Dedifferentiated amniotic fluid mesenchymal stem cell (primary cell): ENCODE measurements at regions not wholly inside any gene's neighbourhood (a gene's known extent, or its start where the extent isn't known, plus 50 kb on each side); places are given as distances from the start of the nearest gene placed in this dataset.

Experiments
- DNase-seq: peaks from one replicate; pipeline ENCODE4 v3.0.0-alpha.2; 2016; ENCODE audit errors: extremely low spot score

- no peak for DNase-seq
Measured at GRCh38 chr13:76516586-76516985, 369.6 kb downstream of the KCTD12 start.

DNA sequence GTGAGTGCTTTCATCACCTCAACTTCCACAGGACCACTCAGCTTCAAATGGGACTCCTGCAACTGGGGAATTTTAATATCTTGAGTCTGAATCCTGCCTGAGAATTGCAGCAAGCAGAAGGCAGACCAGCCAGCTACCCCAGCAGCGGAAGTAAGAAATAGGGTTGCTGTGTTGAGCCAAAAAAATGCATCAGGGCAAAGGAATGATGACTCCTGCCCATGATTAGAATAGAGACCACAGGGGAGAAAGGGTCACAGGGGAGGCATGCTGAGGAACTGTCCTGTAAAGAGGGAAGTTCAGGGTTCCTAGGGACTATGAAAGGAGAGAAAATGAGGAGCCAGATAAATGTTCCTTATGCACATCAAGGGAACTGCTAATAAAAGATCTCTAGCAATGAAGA, 370.2 kb downstream of the KCTD12 start:
- DNase-seq: peak; percentile 51

GRCh38 chr13:76512721-76513145, 373.5 kb downstream of the KCTD12 start:
- DNase-seq: peak; percentile 49

DNA sequence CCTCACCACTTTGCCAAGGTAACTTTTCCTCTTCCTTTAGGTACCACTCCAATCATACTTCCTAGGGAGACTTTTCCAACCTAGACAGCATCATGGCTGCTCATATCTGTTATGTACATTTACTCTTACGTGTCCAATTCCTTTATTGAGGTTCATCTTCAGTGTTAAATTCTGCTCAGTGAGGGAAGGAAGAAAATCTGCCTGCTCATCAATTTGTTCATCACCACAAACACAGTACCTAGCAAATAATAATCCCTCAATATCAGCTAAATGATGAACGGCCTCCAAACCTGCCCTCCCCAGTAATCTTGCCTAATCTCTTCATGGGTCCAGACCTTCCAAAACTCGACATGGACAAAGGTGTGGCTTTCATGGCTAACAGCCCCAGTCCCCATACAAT, 380.8 kb downstream of the KCTD12 start:
- no peak for DNase-seq

- DNase-seq: no peak
Measured at GRCh38 chr13:76503766-76504165, 382.4 kb downstream of the KCTD12 start.

- DNase-seq: no peak
Measured at GRCh38 chr13:76503291-76503690, 382.9 kb downstream of the KCTD12 start.

DNA sequence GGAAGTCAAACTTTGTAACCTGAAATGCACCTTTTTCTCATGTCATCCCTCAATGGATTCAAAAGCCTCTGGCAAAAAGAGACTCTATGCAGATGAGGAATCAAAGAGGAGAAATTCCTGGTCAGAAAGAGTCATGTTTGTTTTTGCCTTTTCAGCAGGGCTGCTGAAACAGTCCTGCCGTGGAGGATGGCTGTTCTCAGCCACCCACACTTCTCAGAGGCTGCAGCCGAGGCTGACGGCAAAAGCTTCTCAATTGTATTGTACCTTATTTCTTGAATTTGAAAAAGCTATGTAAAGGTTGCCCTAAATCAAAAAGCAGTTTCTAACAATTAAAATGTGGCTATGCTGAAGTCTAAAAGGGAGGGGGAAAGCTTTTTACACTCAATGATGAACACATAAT, 385.3 kb downstream of the KCTD12 start:
- no peak for DNase-seq

- no peak for DNase-seq
Measured at GRCh38 chr13:76499891-76500290, 386.3 kb downstream of the KCTD12 start.

DNA sequence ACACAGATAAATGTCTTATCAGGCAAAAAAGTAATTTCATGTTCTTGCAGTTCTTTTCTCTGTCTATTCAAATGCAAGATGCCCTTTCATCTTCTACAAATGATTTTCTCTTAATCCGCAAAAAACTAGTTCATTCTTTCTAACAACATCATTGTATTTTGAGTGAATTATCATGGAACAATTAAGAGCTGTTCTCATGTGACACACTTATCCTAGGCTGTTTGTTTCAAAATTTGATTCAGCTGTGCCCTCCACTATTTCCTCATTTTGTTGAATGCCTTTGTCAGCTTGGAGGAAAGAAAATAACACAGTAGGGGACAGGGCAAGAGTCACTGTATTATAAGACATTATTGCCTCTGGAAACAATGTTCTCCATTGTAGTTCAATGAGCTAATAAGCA, 396.9 kb downstream of the KCTD12 start:
- no peak for DNase-seq

DNA sequence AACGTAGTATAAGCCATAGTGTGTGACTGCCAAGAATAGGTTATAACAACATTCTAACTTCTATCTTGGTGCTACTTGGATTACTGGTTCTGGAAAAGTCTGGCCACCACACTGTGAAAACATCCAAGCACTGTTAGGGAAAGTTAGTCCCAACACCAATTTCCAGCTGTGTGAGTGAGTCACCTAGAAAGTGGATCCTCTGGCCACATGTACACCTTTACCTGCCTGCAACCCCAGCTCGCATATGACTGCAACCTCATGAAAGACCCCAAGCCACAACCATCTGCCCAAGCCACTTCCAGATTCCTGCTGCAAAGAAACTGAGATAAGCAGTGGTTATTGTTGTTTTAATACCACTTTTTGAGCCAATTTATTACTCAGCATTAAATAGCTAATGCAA, 404.5 kb downstream of the KCTD12 start:
- DNase-seq: no peak

GRCh38 chr13:76474966-76475365, 411.2 kb downstream of the KCTD12 start:
- no peak for DNase-seq

- DNase-seq: no peak
Measured at GRCh38 chr13:76474356-76474755, 411.8 kb downstream of the KCTD12 start.

GRCh38 chr13:76473552-76474134, 412.6 kb downstream of the KCTD12 start:
- peak; percentile 77 for DNase-seq

- no peak for DNase-seq
Measured at GRCh38 chr13:76472916-76473315, 413.3 kb downstream of the KCTD12 start.

DNA sequence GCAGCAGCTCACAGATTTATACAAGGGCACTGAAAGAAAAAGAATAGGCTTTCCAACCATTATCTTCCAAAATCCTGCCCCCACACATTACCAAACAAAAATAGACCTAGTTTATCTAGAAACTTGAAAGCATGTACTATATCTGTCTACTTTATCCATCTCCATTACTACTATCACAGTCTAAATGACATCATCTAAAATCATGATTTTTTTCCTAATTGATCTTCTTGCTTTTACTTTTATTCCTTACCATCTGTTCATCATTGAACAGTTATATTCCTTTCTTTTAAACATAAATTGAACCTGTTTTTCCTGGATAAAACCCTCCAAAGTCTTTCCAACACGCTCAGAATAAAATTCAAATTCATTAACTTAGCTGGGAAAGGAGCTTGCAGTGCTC, 414.7 kb downstream of the KCTD12 start:
- no peak for DNase-seq

DNA sequence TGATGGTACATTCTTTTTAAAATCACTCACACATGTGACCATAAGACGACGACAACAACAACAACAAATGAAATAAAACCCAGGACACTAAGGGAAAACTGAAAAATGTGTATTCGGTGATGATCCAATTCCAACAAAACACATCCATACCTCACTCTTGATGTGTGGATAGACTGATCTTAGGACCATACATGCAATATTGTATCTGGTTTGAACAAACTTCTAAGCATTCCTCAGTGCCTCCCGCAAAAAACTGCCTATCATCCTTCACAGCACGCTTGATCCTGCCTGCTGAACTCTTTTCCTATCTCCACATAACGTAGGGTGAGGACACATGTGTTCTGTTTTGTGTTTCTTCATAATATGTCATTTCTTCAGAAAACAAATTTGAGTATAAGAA, 415.2 kb downstream of the KCTD12 start:
- DNase-seq: no peak

GRCh38 chr13:76466043-76466442, 420.2 kb downstream of the KCTD12 start:
- DNase-seq: no peak

- DNase-seq: no peak
Measured at GRCh38 chr13:76463314-76463713, 422.9 kb downstream of the KCTD12 start.

GRCh38 chr13:76461999-76462398, 424.2 kb downstream of the KCTD12 start:
- DNase-seq: no peak

GRCh38 chr13:76461484-76461883, 424.7 kb downstream of the KCTD12 start:
- DNase-seq: no peak

- DNase-seq: no peak
Measured at GRCh38 chr13:76459863-76460262, 426.3 kb downstream of the KCTD12 start.

DNA sequence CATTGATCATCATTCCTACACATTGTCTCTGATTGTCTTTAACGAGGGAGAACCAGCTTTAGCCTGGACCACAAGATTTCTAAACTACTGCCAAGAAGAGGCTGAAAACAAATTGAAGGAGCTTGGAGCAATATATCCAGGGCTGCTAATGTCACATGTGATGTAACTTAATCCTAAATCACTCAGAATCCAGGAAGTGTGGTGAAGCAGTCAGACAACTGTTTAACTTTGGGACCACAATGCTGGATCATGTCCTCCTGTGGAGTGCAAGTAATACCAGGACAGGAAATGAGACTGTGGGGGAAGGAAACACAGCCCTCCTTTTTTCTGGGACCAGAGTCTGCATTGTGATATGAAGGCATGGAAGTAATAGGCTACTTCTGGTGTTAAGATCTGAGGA, 430.2 kb downstream of the KCTD12 start:
- peak; percentile 46 for DNase-seq

GRCh38 chr13:76454991-76455390, 431.2 kb downstream of the KCTD12 start:
- DNase-seq: no peak

DNA sequence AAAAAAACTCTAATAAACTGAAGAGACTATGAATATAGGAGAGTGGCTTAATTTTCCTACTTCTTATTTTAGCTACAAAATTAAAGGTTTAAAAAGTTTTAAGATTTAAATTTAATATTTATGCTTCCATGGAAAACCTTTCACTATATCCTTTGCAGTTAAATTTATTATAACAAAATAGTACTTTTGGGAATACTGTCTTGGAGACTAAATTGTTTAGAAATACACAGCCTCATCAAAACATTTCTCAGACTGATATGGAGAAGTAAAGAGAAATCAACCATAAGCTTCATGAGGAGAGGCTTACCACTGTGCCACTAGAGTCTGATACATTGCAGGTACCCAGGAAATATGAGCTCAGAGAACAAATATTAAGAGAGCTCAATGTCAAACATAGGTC, 436.5 kb downstream of the KCTD12 start:
- no peak for DNase-seq
